Fibroblast of the aortic adventitia (primary cell): ENCODE measurements at regions not wholly inside any gene's neighbourhood (a gene's known extent, or its start where the extent isn't known, plus 50 kb on each side); places are given as distances from the start of the nearest gene placed in this dataset.

ENCODE experiments used
- DNase-seq: peaks from one replicate; pipeline ENCODE4 v3.0.0-alpha.2; 2010; ENCODE audit warnings: low read depth
- H3K4me3 ChIP-seq: 2 replicates; pipeline ENCODE4 v1.5.1; 2011; ENCODE audit warnings: low read depth, mild to moderate bottlenecking, control low read depth, low read length, moderate library complexity
- TF ChIP-seq, protein P1 (sequence below): IDR thresholded peaks from 2 replicates; pipeline ENCODE4 v1.5.1; 2011; ENCODE audit warnings: mild to moderate bottlenecking, low read length, control low read depth, inconsistent platforms; ENCODE audit not compliant: insufficient read depth

DNA sequence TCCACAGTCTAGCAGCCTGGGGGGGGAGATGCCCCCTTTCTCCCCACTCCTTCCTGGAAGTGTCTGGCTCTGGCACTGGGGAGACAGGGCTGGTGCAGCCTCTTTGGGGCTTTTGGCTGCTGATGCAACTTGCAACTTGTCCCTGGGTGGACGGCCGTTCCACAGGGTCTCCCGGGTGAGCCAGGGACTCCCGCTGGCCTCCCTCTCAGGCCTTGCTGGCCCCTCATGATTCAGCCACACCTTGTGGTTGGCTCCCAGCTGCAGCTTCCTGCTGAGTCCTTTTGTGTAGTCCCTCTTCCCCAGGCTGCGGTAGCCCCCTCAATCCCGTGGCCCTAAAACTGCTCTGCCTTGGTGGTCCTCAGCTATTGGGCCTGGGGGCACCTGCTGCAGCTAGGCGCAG lies 283.5 kb downstream of the PBX3 start:
- no peak overlapping the region for H3K4me3 ChIP-seq
- no peak for DNase-seq
- TF ChIP-seq, protein P1, sequence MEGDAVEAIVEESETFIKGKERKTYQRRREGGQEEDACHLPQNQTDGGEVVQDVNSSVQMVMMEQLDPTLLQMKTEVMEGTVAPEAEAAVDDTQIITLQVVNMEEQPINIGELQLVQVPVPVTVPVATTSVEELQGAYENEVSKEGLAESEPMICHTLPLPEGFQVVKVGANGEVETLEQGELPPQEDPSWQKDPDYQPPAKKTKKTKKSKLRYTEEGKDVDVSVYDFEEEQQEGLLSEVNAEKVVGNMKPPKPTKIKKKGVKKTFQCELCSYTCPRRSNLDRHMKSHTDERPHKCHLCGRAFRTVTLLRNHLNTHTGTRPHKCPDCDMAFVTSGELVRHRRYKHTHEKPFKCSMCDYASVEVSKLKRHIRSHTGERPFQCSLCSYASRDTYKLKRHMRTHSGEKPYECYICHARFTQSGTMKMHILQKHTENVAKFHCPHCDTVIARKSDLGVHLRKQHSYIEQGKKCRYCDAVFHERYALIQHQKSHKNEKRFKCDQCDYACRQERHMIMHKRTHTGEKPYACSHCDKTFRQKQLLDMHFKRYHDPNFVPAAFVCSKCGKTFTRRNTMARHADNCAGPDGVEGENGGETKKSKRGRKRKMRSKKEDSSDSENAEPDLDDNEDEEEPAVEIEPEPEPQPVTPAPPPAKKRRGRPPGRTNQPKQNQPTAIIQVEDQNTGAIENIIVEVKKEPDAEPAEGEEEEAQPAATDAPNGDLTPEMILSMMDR: no peak

DNA sequence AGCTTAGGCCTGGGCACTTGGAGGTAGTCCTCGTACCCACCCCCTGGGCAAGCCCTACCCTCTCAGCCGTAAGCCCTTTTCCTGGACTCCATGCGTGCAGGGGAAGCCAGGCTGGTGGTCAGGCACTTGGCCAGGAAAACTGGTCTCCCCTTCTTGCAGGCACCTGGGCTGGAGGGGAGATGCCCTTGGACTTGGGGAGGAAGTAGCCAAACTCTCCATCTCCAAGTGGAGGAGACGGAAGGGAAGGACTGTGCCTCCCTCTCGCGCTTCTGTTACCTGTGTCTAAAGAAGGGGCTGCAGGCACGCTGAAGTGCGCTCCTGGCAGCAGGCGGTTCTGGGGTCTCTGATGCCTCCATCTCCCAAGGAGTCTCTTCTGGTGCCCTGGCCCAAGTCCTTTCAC lies 283.9 kb downstream of the PBX3 start:
- TF ChIP-seq, protein P1: no peak
- H3K4me3 ChIP-seq: no peak overlapping the region
- no peak for DNase-seq

DNA sequence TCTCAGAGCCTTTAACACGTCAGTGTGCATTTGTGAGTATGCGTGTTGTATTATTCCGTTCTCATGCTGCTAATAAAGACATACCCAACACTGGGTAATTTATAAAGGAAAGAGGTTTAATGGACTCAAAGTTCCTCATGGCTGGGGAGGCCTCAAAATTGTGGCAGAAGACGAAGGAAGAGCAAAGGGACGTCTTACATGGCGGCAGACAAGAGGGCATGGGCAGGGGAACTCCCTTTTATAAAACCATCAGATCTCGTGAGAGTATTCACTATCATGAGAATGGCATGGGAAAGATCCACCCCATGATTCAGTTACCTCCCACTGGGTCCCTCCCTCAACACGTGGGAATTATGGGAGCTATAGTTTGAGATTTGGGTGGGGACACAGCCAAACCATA lies 285.0 kb downstream of the PBX3 start:
- H3K4me3 ChIP-seq: no peak overlapping the region
- TF ChIP-seq, protein P1: no peak
- no peak for DNase-seq

DNA sequence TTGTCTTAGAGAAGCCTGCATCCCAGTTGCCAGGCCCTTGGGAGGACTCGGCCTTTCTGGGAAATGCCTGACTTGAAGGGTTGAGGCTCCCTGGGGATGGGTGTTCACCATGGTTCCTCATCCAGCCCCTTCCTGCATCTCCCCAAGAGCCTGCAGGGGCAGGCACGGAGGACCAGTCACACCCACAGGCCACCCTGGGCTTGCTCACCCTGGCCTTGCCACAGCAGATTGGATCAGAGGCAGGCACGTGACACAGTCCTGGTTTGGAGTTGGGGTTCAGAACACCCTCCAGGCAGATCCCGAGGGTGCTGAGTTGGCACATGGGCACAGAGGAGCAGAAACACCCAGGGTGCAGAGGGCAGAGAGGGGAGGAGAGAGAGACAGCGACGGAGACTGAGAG lies 286.1 kb downstream of the PBX3 start:
- no peak overlapping the region for H3K4me3 ChIP-seq
- TF ChIP-seq, protein P1: no peak
- no peak for DNase-seq

DNA sequence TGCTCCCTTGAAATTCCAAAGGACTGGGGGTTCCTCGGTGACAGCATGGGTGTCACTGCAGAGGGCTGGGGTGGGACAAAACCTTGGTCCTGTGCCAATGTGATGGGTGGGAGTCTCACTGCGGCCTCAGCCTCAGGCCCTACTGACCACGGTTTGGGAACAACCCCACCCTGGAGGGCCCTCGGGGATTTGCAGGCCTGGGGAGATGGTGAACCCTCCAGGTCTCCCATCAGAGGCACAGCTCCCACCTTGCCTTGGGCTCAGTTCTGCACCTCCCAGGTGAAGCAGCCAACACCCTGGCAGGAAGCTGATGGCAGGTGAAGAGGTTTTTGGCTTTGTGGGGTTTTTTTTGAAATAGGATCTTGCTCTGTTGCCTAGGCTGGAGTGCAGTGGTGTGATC lies 286.8 kb downstream of the PBX3 start:
- DNase-seq: no peak

DNA sequence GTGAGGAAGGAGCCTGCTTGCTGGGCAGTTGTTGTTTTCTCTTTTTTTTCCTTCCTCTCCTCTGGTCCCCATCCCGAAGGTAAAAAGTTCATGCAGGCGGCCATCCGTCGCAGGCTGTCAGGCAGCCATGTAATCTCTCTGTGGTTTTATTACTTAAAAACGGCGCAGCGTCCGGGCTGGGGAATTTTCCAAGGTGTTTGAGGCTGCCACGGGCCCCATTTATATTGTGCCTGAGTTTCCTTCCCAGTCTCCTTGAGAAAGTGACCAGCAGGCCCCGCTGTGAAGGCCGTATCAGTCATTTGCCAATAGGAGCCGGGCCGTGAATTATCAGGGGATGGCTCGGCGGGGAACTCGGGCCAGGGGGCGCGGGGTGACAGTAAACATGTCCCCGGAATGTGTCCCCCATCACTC lies 289.7 kb downstream of the PBX3 start:
- TF ChIP-seq, protein P1: no peak
- peak; percentile 6 for DNase-seq
- no peak overlapping the region for H3K4me3 ChIP-seq

More for the DNA sequence above, 286.8 kb downstream of the PBX3 start:
- TF ChIP-seq, protein P1: no peak
- H3K4me3 ChIP-seq: no peak overlapping the region

DNA sequence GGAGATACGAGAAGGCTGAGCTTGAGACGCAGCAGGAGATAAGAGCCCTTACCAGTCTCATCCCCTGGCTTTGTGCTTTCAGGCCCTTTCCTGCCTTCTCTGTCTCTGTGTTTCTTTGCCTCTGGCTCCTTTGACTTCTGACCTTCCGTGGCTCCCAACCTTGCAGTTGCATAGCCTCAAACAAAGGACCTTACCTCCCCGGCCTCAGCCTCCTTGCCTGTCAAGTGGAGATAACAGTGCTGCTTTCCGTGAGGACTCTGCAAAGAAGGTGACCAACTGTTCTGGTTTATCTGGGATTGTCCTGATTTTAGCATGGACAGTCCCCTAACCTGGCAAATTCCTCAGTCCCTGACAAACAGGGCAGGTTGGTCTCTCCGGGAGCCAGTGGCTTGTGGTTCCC lies 287.8 kb upstream of the MVB12B start:
- H3K4me3 ChIP-seq: no peak overlapping the region
- DNase-seq: no peak
- TF ChIP-seq, protein P1: no peak
